GM12872 (cell line): ENCODE measurements at regions not wholly inside any gene's neighbourhood (a gene's known extent, or its start where the extent isn't known, plus 50 kb on each side); places are given as distances from the start of the nearest gene placed in this dataset.

Experiments
- TF ChIP-seq, protein P1 (sequence below): IDR thresholded peaks from 3 replicates; pipeline ENCODE4 v1.5.1; 2011; ENCODE audit warnings: low read depth, mild to moderate bottlenecking, low read length, moderate library complexity; ENCODE audit not compliant: insufficient read depth

DNA sequence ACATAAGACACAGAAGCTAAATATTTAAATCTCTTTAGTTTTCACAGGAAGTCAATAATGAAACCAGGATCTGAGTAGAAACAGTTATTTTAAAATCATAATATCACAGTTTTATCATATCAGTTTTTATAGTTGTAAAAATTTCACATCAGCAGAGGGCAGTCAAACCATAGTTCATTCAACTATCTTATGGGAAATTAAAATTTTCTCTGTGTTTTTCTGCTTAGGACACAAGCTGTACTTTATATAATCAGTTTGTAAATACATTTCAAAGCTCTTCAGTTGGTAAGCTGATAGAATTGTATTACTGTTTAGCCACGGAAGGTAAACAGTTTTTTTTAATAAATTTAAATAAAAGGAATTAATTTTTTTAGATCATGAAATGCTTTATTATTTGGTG is 204.8 kb upstream of the NUDT6 start:
- TF ChIP-seq, protein P1, sequence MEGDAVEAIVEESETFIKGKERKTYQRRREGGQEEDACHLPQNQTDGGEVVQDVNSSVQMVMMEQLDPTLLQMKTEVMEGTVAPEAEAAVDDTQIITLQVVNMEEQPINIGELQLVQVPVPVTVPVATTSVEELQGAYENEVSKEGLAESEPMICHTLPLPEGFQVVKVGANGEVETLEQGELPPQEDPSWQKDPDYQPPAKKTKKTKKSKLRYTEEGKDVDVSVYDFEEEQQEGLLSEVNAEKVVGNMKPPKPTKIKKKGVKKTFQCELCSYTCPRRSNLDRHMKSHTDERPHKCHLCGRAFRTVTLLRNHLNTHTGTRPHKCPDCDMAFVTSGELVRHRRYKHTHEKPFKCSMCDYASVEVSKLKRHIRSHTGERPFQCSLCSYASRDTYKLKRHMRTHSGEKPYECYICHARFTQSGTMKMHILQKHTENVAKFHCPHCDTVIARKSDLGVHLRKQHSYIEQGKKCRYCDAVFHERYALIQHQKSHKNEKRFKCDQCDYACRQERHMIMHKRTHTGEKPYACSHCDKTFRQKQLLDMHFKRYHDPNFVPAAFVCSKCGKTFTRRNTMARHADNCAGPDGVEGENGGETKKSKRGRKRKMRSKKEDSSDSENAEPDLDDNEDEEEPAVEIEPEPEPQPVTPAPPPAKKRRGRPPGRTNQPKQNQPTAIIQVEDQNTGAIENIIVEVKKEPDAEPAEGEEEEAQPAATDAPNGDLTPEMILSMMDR: no peak

DNA sequence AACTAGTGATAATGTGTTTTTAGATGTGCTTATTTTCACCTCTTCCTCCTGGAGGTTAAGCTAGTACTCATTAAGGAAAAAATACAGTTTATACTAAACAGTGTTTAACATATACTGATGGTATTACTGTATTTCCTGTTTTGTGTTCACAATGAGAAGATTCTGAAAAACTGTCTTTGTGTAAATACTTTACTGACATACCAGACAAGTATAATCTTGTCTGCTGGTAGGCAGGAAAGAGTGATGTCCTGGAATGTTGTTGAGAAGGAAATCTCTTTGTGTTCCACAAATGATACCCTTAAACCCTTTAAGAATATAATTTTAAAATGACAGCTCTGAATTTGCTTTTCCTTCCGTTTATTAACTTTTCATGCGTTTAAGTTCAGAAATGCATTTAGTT is 205.5 kb upstream of the NUDT6 start:
- TF ChIP-seq, protein P1: no peak

DNA sequence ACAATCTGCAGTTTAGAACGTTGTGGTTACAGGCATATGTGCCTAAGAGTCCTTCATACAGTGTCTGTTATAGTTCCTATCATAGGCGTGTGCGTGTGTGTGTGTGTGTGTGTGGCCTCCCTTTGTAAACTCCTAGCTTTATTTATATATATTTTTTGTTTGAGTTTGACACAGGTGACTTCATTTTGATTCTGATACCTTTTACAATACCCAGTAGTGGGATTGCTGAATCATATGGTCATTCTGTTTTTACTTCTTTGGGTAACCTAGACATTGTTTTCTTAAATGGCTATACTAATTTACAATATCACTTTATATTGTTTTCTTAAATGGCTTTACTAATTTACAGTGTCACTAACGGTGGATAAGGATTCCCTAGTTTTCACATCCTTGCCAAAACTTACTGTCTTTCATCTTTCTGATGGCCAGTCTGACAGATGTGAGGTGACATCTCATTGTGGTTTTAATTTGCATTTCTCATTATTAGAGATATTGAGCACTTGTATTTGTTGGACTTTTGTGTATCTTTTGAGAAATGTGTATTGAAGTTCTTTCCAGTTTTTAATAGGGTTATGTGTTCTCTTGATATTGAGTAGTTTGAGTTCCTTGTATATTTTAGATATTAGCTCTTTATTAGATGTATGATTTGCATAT is 211.1 kb upstream of the NUDT6 start:
- TF ChIP-seq, protein P1: no peak

DNA sequence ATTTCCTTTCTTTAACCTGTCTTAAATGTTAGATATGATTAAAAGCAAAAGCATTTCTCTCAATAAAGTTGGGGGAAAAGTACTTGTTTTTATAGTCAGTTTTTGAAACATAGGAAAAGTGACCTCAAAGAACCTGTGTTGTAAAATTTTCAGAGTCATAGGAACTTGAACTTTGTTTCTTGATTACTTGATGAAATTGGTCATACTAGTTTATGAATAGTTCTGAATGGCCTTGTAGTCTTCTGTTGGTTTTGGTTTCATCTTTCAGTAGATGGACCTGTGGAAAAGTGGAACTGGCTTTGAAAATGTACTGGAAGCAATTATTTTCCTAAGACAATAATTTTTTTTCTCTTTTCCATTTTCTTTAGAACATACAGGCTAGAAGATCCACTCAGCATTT is 222.2 kb upstream of the NUDT6 start:
- TF ChIP-seq, protein P1: no peak

DNA sequence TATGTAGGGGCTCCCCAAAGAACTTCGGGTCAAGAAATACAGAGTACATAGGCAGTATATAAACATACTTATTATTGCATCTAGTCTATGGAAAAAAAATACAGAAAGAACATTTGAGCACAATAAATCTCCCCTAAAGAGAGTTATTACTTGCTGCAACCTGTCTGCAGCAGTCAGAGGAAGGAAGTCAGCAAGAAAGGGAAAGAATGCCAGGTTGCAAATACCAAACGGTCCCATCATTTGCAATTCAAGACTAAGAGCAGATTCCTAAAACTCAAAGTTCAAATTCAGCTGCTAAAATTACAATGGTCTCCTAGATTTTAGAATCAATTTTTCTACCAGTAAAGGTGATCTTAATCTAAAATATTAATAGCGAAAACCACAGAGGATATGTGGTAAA is 236.2 kb upstream of the NUDT6 start:
- TF ChIP-seq, protein P1: no peak

DNA sequence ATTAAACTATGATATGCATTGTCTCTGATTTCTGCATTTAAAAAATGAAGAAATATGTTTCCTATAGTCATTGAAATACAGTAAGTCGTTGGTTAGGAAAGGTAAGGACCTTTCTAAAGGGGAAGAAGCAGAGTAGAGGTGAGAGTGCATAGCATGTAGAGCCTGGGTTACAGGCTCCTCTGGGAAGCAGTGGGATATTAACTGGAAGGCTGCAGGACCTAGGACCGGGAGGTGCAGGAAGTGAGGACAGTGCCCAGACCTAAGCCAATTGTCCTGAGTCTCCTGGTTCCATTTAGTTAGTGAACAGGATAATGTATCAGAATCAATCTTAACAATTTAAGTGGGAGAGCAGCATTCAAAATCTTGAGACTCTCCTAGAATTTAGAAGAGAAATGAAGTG is 237.1 kb upstream of the NUDT6 start:
- TF ChIP-seq, protein P1: no peak

DNA sequence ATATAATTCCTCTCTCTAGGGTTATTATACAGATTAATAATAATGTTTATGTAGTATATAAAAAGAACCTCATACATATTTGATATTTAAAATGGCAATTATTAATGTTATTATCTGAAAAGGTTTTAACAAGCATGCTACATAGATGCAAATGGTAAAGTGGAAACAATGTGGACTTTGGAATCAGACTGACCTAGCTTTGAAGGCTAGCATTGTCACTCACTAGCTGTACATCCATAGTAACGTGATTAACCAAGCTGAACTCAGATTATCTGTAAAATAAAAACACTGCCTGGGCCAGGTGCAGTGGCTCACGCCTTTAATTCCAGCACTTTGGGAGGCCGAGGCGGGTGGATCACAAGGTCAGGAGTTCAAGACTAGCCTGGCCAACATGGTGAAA is 233.7 kb upstream of the SPRY1 start:
- TF ChIP-seq, protein P1: no peak

DNA sequence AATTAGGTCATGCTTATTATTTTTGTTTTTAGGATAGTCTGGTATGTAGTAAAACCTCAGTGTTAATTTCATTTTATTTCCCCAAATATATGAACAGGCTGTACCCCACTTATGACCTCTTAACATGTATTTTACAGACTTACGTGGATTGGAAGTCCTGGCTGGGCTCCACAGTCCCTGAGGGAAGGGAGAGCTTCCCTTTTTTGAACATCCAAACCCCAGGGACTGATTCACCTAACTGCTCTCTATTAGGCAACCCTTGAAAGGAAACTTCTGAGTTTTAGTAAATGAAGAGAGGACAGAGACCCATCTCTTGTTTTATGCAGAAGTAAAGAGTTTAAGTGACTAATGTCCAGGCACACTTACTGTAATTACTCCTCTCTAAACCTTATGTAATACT is 233.1 kb upstream of the SPRY1 start:
- TF ChIP-seq, protein P1: no peak
